ENCODE measurements at regions not wholly inside any gene's neighbourhood (a gene's known extent, or its start where the extent isn't known, plus 50 kb on each side); places are given as distances from the start of the nearest gene placed in this dataset.

DNA sequence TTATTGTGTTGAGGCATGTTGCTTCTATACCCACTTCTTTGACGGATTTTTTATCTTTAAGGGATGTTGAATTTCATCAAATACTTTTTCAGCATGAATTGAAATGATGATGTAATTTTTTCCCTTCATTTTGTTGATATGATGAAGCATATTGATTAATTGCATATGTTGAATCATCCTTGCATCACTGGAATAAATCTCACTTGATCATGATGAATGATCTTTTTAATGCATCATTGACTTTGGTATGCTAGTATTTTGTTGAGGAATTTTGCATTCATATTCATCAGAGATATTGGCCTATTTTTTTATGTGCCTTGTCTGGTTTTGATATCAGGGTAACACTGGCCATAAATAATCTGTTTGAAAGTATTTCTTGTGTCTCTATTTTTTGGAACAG is 754.7 kb downstream of the KCTD8 start:
- Histone ChIP-seq H3K4me2 (ENCODE audit: insufficient read depth, low read length) (no peak overlapping the region), H3K9me3 (replicated peaks; ENCODE audit: control insufficient read depth, insufficient read depth, low read depth, low read length) (no peaks in the 10 kb centered on the region), H3K79me2 (ENCODE audit: control insufficient read depth, insufficient read depth, low read length) (no peaks in the 10 kb centered on the region), H3K9ac (ENCODE audit: insufficient read depth in 1 of 2, low read depth in 2 of 2, low read length in 2 of 2) (no peak overlapping the region), H3K27ac (ENCODE audit: extremely low read depth, low read depth, low read length) (no peak overlapping the region), H3K27me3 (ENCODE audit: control insufficient read depth in 2 of 2, insufficient read depth in 2 of 2, low read length in 2 of 2) (no peaks in the 10 kb centered on the region), H2AFZ (ENCODE audit: low read depth, low read length) (no peak overlapping the region), H4K20me1 (replicated peaks; ENCODE audit: control insufficient read depth, insufficient read depth, low read length) (no peaks in the 10 kb centered on the region), H3K4me3 (no peak overlapping the region), H3K36me3 (ENCODE audit: control insufficient read depth, insufficient read depth, low read length) (no peaks in the 10 kb centered on the region), H3K4me1 (replicated peaks in 1 of 2; ENCODE audit: control insufficient read depth in 2 of 2, insufficient read depth in 2 of 2, low read length in 2 of 2) (no peaks in the 10 kb centered on the region), H3K9me1 (ENCODE audit: control insufficient read depth, insufficient read depth, low read length) (no peaks in the 10 kb centered on the region)
- ChIA-PET CTCF (ENCODE audit: low intra/inter-chr PET ratio) (no interaction called here), POLR2A (no interaction called here)
- 0% methylated on average over 1 of the region's 1 CpG for WGBS (ENCODE audit: insufficient coverage, low coverage, missing lambda C conversion rate)
- no TSS peak for BruUV-seq (replicated peaks)
- no peak for DNase-seq (ENCODE audit: extremely low read depth in 1 of 4, low spot score in 3 of 4)
- FAIRE-seq, result no peak
- intact Hi-C loops (cut with micrococcal nuclease), result no loop called here
- in situ Hi-C loops (cut with MboI), result no loop called here
- ATAC-seq, result no peak
- no peak for TF ChIP-seq HOXB6 (CRISPR knock-in tag; IDR thresholded peaks at IDR 0.05; ENCODE audit: borderline replicate concordance)
- TF ChIP-seq, protein P1, sequence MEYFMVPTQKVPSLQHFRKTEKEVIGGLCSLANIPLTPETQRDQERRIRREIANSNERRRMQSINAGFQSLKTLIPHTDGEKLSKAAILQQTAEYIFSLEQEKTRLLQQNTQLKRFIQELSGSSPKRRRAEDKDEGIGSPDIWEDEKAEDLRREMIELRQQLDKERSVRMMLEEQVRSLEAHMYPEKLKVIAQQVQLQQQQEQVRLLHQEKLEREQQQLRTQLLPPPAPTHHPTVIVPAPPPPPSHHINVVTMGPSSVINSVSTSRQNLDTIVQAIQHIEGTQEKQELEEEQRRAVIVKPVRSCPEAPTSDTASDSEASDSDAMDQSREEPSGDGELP (CRISPR knock-in tag; IDR thresholded peaks at IDR 0.05; ENCODE audit: borderline replicate concordance), result no peak
- TF ChIP-seq NONO (IDR thresholded peaks at IDR 0.05; ENCODE audit: low read depth in 2 of 2, low read length in 1 of 2), result no peak
- TF ChIP-seq, protein P2, sequence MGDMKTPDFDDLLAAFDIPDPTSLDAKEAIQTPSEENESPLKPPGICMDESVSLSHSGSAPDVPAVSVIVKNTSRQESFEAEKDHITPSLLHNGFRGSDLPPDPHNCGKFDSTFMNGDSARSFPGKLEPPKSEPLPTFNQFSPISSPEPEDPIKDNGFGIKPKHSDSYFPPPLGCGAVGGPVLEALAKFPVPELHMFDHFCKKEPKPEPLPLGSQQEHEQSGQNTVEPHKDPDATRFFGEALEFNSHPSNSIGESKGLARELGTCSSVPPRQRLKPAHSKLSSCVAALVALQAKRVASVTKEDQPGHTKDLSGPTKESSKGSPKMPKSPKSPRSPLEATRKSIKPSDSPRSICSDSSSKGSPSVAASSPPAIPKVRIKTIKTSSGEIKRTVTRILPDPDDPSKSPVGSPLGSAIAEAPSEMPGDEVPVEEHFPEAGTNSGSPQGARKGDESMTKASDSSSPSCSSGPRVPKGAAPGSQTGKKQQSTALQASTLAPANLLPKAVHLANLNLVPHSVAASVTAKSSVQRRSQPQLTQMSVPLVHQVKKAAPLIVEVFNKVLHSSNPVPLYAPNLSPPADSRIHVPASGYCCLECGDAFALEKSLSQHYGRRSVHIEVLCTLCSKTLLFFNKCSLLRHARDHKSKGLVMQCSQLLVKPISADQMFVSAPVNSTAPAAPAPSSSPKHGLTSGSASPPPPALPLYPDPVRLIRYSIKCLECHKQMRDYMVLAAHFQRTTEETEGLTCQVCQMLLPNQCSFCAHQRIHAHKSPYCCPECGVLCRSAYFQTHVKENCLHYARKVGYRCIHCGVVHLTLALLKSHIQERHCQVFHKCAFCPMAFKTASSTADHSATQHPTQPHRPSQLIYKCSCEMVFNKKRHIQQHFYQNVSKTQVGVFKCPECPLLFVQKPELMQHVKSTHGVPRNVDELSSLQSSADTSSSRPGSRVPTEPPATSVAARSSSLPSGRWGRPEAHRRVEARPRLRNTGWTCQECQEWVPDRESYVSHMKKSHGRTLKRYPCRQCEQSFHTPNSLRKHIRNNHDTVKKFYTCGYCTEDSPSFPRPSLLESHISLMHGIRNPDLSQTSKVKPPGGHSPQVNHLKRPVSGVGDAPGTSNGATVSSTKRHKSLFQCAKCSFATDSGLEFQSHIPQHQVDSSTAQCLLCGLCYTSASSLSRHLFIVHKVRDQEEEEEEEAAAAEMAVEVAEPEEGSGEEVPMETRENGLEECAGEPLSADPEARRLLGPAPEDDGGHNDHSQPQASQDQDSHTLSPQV (IDR thresholded peaks at IDR 0.05), result no peak
- TF ChIP-seq, protein P3, sequence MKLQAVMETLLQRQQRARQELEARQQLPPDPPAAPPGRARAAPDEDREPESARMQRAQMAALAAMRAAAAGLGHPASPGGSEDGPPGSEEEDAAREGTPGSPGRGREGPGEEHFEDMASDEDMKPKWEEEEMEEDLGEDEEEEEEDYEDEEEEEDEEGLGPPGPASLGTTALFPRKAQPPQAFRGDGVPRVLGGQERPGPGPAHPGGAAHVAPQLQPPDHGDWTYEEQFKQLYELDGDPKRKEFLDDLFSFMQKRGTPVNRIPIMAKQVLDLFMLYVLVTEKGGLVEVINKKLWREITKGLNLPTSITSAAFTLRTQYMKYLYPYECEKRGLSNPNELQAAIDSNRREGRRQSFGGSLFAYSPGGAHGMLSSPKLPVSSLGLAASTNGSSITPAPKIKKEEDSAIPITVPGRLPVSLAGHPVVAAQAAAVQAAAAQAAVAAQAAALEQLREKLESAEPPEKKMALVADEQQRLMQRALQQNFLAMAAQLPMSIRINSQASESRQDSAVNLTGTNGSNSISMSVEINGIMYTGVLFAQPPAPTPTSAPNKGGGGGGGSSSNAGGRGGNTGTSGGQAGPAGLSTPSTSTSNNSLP (IDR thresholded peaks at IDR 0.05; ENCODE audit: borderline replicate concordance, low read depth, low read length), result no peak
- no peak for TF ChIP-seq HNRNPK (IDR thresholded peaks at IDR 0.05; ENCODE audit: low read depth, low read length, poor library complexity, severe bottlenecking)
- no peak for TF ChIP-seq ZNF76 (CRISPR knock-in tag; IDR thresholded peaks at IDR 0.05; ENCODE audit: borderline replicate concordance)
- TF ChIP-seq NCOA1 (IDR thresholded peaks at IDR 0.05; ENCODE audit: low read depth), result no peak
- TF ChIP-seq HNRNPL (IDR thresholded peaks at IDR 0.05; ENCODE audit: low read depth, low read length), result no peak
- TF ChIP-seq BRD9 (IDR thresholded peaks at IDR 0.05; ENCODE audit: low read depth, partially characterized antibody), result no peak
- no peak for TF ChIP-seq RBM14 (IDR thresholded peaks at IDR 0.05; ENCODE audit: borderline replicate concordance, insufficient read depth, low read depth, low read length)
- no peak for TF ChIP-seq SAFB2 (IDR thresholded peaks at IDR 0.05; ENCODE audit: borderline replicate concordance, low read depth, low read length, severe bottlenecking)
- TF ChIP-seq ETV6 (IDR thresholded peaks at IDR 0.05; ENCODE audit: borderline replicate concordance in 1 of 2, low read depth in 2 of 2, low read length in 1 of 2), result no peak
- no peak for TF ChIP-seq ETV6 (CRISPR knock-in tag; IDR thresholded peaks at IDR 0.05; ENCODE audit: borderline replicate concordance)
- TF ChIP-seq, protein P4, sequence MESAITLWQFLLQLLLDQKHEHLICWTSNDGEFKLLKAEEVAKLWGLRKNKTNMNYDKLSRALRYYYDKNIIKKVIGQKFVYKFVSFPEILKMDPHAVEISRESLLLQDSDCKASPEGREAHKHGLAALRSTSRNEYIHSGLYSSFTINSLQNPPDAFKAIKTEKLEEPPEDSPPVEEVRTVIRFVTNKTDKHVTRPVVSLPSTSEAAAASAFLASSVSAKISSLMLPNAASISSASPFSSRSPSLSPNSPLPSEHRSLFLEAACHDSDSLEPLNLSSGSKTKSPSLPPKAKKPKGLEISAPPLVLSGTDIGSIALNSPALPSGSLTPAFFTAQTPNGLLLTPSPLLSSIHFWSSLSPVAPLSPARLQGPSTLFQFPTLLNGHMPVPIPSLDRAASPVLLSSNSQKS (CRISPR knock-in tag; IDR thresholded peaks at IDR 0.05), result no peak
